ENCODE measurements at regions not wholly inside any gene's neighbourhood (a gene's known extent, or its start where the extent isn't known, plus 50 kb on each side); places are given as distances from the start of the nearest gene placed in this dataset.
"Not testable (repeated sequence)": the region's sequence is repeated elsewhere in the genome, so short reads cannot be mapped to it uniquely, and the experiment has no call there.

DNA sequence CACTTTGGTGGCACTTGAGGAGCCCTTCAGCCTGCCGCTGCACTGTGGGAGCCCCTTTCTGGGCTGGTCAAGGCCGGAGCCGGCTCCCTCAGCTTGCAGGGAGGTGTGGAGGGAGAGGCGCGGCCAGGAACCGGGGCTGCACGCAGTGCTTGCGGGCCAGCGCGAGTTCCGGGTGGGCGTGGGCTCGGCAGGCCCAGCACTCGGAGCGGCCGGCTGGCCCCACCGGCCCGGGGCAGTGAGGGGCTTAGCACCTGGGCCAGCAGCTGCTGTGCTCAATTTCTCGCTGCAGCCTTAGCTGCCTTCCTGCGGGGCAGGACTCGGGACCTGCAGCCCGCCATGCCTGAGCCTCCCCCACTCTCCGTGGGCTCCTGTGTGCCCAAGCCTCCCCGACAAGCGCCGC lies 533.7 kb upstream of the SLC10A2 start:
- TF ChIP-seq, protein P1, sequence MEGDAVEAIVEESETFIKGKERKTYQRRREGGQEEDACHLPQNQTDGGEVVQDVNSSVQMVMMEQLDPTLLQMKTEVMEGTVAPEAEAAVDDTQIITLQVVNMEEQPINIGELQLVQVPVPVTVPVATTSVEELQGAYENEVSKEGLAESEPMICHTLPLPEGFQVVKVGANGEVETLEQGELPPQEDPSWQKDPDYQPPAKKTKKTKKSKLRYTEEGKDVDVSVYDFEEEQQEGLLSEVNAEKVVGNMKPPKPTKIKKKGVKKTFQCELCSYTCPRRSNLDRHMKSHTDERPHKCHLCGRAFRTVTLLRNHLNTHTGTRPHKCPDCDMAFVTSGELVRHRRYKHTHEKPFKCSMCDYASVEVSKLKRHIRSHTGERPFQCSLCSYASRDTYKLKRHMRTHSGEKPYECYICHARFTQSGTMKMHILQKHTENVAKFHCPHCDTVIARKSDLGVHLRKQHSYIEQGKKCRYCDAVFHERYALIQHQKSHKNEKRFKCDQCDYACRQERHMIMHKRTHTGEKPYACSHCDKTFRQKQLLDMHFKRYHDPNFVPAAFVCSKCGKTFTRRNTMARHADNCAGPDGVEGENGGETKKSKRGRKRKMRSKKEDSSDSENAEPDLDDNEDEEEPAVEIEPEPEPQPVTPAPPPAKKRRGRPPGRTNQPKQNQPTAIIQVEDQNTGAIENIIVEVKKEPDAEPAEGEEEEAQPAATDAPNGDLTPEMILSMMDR (IDR thresholded peaks at IDR 0.05; ENCODE audit: poor library complexity): not testable (repeated sequence)
- TF ChIP-seq EZH2 (IDR thresholded peaks at IDR 0.05; ENCODE audit: borderline replicate concordance); EZH2phosphoT487 (IDR thresholded peaks at IDR 0.05; ENCODE audit: low read depth, severe bottlenecking, unreplicated experiment): not testable (repeated sequence)

All from hepatocyte (in vitro differentiated cells).